ENCODE measurements at regions not wholly inside any gene's neighbourhood (a gene's known extent, or its start where the extent isn't known, plus 50 kb on each side); places are given as distances from the start of the nearest gene placed in this dataset.

GRCh38 chr1:193404236-193404635, 217.8 kb upstream of the B3GALT2 start:
- no peaks in the 10 kb centered on the region for H3K36me3 ChIP-seq
- no peak overlapping the region for H3K4me3 ChIP-seq (ENCODE audit: low read depth, low read length)
- H3K9me3 ChIP-seq = no peaks in the 10 kb centered on the region
- H3K27me3 ChIP-seq = no peaks in the 10 kb centered on the region
- no peaks in the 10 kb centered on the region; the same call in none of the 2 replicates for H3K4me1 ChIP-seq
- no peak for DNase-seq
- TF ChIP-seq CTCF (IDR thresholded peaks at IDR 0.05; ENCODE audit: low read depth, low read length) = no peak

DNA sequence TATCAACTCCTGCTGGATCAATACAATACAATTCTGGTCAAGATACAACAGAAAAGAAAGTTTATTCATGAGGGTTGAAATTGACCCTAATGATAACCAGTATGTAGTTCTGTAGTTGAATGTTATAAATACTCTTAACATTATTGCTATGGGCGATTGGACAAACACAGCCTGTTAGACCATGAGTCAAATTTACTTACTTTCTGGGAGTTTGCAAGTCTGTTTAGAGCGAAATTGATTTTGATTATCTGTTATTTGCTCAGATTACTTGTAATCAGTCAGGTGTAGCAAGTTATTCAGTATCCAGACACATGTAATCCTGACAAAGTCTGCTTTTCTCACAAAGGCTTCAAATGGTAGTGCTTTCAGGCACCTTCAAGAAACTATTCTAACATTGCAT, 216.6 kb upstream of the B3GALT2 start:
- Histone ChIP-seq H3K27me3 (no peaks in the 10 kb centered on the region), H3K4me1 (no peaks in the 10 kb centered on the region; the same call in 1 of the 2 replicates), H3K36me3 (no peaks in the 10 kb centered on the region), H3K9me3 (no peaks in the 10 kb centered on the region), H3K4me3 (ENCODE audit: low read depth, low read length) (no peak overlapping the region)
- no peak for TF ChIP-seq CTCF (IDR thresholded peaks at IDR 0.05; ENCODE audit: low read depth, low read length)
- DNase-seq = no peak

DNA sequence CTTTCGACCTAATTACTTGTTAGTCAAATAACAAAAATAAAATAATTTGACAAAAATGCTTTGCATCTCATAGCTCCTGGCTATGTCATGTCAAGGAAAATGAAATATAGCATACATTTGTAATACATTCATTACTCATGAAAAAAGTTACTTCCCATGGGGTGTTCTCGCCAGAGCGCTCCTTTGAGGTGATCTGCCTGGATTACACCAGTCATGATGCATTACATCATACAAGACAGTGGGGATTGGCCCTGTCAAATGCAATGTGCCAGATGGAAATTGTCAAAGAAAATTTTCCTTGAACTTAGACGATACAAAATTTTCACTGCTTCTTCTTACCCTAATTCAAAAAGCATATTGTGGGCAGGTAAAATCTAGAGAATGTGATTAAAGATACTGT, 215.6 kb upstream of the B3GALT2 start:
- no peaks in the 10 kb centered on the region for H3K27me3 ChIP-seq
- no peaks in the 10 kb centered on the region for H3K36me3 ChIP-seq
- no peak overlapping the region for H3K4me3 ChIP-seq (ENCODE audit: low read depth, low read length)
- no peaks in the 10 kb centered on the region for H3K9me3 ChIP-seq
- no peaks in the 10 kb centered on the region; the same call in 1 of the 2 replicates for H3K4me1 ChIP-seq
- no peak for DNase-seq
- TF ChIP-seq CTCF (IDR thresholded peaks at IDR 0.05; ENCODE audit: low read depth, low read length) = no peak

GRCh38 chr1:193394336-193394735, 207.9 kb upstream of the B3GALT2 start:
- Histone ChIP-seq H3K4me1 (no peaks in the 10 kb centered on the region), H3K4me3 (ENCODE audit: low read depth, low read length) (no peak overlapping the region), H3K27me3 (no peaks in the 10 kb centered on the region), H3K9me3 (no peaks in the 10 kb centered on the region), H3K36me3 (no peaks in the 10 kb centered on the region)
- DNase-seq = no peak
- no peak for TF ChIP-seq CTCF (IDR thresholded peaks at IDR 0.05; ENCODE audit: low read depth, low read length)

- TF ChIP-seq CTCF (IDR thresholded peaks at IDR 0.05; ENCODE audit: low read depth, low read length) = 0 out of 2 replicates have a peak, but pooled peaks have one; percentile 10
- H3K4me3 ChIP-seq (ENCODE audit: low read depth, low read length) = no peak overlapping the region
- DNase-seq = no peak
- no peaks in the 10 kb centered on the region for H3K36me3 ChIP-seq
- H3K4me1 ChIP-seq = no peaks in the 10 kb centered on the region
- H3K27me3 ChIP-seq = no peaks in the 10 kb centered on the region
- no peaks in the 10 kb centered on the region for H3K9me3 ChIP-seq
Measured at GRCh38 chr1:193392686-193393085, 206.3 kb upstream of the B3GALT2 start.

- no peak for DNase-seq
- no peaks in the 10 kb centered on the region for H3K36me3 ChIP-seq
- H3K4me3 ChIP-seq (ENCODE audit: low read depth, low read length) = no peak overlapping the region
- no peaks in the 10 kb centered on the region for H3K4me1 ChIP-seq
- no peaks in the 10 kb centered on the region for H3K9me3 ChIP-seq
- no peak for TF ChIP-seq CTCF (IDR thresholded peaks at IDR 0.05; ENCODE audit: low read depth, low read length)
- no peaks in the 10 kb centered on the region for H3K27me3 ChIP-seq
Measured at GRCh38 chr1:193388683-193389082, 202.3 kb upstream of the B3GALT2 start.
